ENCODE measurements at regions not wholly inside any gene's neighbourhood (a gene's known extent, or its start where the extent isn't known, plus 50 kb on each side); places are given as distances from the start of the nearest gene placed in this dataset.

DNA sequence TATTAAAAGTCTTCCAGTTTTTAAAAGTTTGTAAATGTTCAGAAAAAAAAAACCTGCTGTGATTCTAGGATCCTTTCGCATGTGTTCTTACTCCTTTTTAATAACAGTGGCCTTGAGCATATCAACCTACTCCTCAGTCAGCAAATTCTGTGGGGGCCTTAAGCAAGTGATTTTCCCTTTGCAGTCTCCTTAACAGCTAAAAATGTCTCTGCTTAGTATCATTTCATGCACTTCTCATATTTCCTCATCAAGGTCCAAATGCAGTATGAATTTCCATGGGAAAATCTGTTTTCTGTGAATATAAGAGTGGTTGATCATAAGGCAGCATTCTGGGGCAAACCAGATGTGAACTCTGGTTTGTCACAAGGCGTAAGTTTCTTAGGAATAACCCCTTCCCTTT lies 2175.1 kb upstream of the PIK3C3 start:
- H3K36me3 ChIP-seq (ENCODE audit: insufficient read depth, low read length), result no peaks in the 10 kb centered on the region
- 97% methylated on average over 2 of the region's 2 CpGs for WGBS

DNA sequence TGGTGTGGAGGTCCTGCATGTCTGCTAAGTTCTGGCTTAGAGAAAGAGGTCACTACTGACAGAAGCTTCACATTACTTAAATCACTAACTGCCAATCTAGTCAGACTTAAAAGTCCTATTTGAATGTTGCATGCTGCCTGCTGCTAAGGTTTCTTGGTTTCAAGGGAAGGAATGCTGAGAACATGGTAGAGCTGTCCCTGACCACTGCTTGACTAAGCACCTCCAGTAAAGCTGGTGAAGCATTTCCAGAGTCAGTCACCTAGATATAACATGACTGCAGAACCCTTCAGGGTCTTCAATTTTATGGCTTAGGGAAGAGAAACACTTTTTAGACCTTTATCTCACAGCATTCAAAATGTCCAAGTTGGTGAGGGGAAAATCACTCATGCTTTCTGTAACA lies 2178.3 kb upstream of the PIK3C3 start:
- H3K9ac ChIP-seq (ENCODE audit: low read depth, low read length), result no peak overlapping the region
- no peaks in the 10 kb centered on the region for H3K36me3 ChIP-seq (ENCODE audit: insufficient read depth, low read length)
- H3K4me3 ChIP-seq (ENCODE audit: low read length), result no peak overlapping the region
- 0 out of 2 replicates have a peak, but pooled peaks cover 5% of the 10 kb centered on the region for H3K4me1 ChIP-seq (ENCODE audit: insufficient read depth, low read length)
- H3K27ac ChIP-seq (ENCODE audit: low read depth, low read length), result no peak overlapping the region
- H3K27me3 ChIP-seq (ENCODE audit: insufficient read depth, low read length), result no peaks in the 10 kb centered on the region
- no peaks in the 10 kb centered on the region for H3K9me3 ChIP-seq (ENCODE audit: insufficient read depth, low read depth, low read length)

More for the DNA sequence above, 2175.1 kb upstream of the PIK3C3 start:
- Histone ChIP-seq H3K9me3 (ENCODE audit: insufficient read depth, low read depth, low read length) (no peaks in the 10 kb centered on the region), H3K4me1 (ENCODE audit: insufficient read depth, low read length) (peaks cover 19% of the 10 kb centered on the region), H3K4me3 (ENCODE audit: low read length) (no peak overlapping the region), H3K27me3 (ENCODE audit: insufficient read depth, low read length) (no peaks in the 10 kb centered on the region), H3K9ac (ENCODE audit: low read depth, low read length) (no peak overlapping the region), H3K27ac (ENCODE audit: low read depth, low read length) (no peak overlapping the region)

DNA sequence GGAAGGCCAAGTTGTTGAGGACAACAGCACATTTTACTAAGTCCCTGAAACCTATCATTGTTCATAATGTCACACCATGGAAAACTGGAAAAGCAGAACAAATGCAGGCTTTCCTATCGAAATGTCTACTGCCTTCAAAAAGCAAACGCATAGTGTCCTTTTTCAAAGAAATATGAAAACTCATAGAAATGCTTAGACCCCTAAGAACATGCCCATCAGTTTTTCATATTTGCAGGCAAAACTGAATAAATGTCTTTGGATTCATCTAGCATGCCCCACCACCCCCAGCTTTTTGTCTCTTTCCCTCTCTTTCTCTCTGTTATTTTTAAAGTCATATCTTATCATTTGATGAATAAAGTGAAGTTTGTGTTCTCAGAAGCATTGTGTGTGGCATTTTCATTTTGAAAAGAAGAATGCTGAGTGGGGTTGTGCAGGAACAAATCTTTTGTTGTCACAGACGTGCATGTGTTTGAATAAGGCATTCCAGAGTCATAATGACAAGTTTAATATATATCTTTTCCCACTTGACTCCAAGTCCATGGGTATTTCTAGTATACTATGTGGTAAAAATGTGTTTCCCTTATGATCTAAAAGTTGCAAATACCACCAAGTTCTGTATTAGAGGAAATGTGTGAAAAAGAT lies 2180.0 kb upstream of the PIK3C3 start:
- 76% methylated on average over 3 of the region's 3 CpGs for WGBS
- Histone ChIP-seq H3K27ac (ENCODE audit: low read depth, low read length) (no peak overlapping the region), H3K9ac (ENCODE audit: low read depth, low read length) (no peak overlapping the region), H3K36me3 (ENCODE audit: insufficient read depth, low read length) (no peaks in the 10 kb centered on the region), H3K4me3 (ENCODE audit: low read length) (no peak overlapping the region), H3K9me3 (ENCODE audit: insufficient read depth, low read depth, low read length) (no peaks in the 10 kb centered on the region), H3K4me1 (ENCODE audit: insufficient read depth, low read length) (0 out of 2 replicates have a peak, but pooled peaks cover 5% of the 10 kb centered on the region), H3K27me3 (ENCODE audit: insufficient read depth, low read length) (no peaks in the 10 kb centered on the region)

DNA sequence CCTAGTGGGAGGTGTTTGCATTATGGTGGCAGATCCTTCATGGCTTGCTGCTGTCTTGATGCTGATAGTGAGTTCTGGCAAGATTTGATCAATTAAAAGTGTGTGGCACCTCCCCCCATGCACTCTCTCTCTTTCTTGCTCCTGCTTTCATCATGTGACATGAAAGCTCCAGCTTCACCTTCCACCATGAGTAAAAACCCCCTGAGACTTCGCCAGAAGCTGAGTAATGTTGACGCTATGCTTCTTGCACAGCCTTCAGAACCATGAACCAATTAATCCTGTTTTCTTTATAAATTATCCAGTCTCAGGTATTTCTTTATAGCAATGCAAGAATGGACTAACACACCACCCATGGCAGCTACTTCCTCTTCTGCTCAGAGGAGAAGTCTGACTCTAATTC lies 2181.4 kb upstream of the PIK3C3 start:
- H3K9ac ChIP-seq (ENCODE audit: low read depth, low read length), result no peak overlapping the region
- 0 out of 2 replicates have a peak, but pooled peaks cover 5% of the 10 kb centered on the region for H3K4me1 ChIP-seq (ENCODE audit: insufficient read depth, low read length)
- WGBS, result 97% methylated on average over 2 of the region's 2 CpGs
- no peak overlapping the region for H3K27ac ChIP-seq (ENCODE audit: low read depth, low read length)
- H3K36me3 ChIP-seq (ENCODE audit: insufficient read depth, low read length), result no peaks in the 10 kb centered on the region
- no peaks in the 10 kb centered on the region for H3K9me3 ChIP-seq (ENCODE audit: insufficient read depth, low read depth, low read length)
- no peak overlapping the region for H3K4me3 ChIP-seq (ENCODE audit: low read length)
- no peaks in the 10 kb centered on the region for H3K27me3 ChIP-seq (ENCODE audit: insufficient read depth, low read length)

DNA sequence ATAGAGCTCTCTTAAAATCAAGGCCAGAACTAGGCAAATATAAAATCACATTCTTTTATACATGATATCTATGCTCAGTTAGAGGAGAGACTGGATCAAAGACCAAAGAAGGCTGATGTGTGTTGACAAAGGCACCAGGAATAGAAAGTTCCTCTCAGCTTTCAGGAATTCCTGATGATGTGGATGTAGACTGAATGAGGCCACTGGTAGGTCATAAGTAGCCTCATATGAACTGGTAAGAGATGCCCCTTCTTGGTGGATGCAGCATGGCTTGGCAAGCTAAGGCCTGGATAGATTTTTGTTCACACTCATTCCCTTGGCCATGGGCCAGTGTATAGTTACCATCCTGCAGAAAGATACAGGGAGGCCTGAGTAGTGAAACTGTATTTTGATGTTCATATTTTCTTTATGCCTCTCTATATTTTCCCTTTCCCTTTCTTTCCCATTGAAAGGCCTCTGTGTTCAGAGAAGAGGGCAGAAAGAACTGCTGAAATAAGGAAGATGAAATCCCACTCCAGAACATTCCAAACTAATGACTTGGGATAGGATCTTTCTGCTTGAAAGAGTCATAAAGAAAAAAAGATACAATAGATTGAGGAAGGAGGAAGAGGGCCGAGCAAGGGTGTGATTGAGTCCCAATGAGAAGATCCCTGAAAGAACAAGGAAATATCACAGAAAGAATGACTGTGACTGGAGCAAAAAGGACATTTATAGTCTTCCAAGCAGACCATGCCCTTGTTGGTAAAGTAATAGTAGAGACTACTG lies 2182.7 kb upstream of the PIK3C3 start:
- no peaks in the 10 kb centered on the region for H3K9me3 ChIP-seq (ENCODE audit: insufficient read depth, low read depth, low read length)
- H3K4me1 ChIP-seq (ENCODE audit: insufficient read depth, low read length), result 0 out of 2 replicates have a peak, but pooled peaks cover 5% of the 10 kb centered on the region
- no peaks in the 10 kb centered on the region for H3K36me3 ChIP-seq (ENCODE audit: insufficient read depth, low read length)
- 91% methylated on average over 1 of the region's 1 CpG for WGBS
- H3K4me3 ChIP-seq (ENCODE audit: low read length), result no peak overlapping the region
- H3K9ac ChIP-seq (ENCODE audit: low read depth, low read length), result no peak overlapping the region
- H3K27ac ChIP-seq (ENCODE audit: low read depth, low read length), result no peak overlapping the region
- no peaks in the 10 kb centered on the region for H3K27me3 ChIP-seq (ENCODE audit: insufficient read depth, low read length)

DNA sequence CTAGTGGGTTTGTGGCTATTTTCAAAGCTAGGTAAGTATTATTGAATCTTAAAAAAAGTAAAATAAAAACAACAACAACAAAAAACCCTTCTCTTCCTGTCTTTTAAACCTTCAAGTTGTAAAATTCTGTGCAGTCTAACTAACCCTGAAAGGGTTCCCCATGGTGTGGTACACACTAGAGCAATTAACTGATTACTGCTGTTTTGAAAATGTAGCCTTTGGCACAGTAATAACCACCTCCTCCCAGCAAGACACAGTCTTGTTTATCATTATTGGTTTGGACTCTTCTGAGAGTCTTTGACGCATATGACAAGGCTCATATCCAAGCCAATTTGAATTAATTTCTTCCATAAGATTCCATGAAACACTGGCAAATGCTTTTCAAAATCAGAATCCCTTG lies 2184.6 kb upstream of the PIK3C3 start:
- WGBS, result 97% methylated on average over 1 of the region's 1 CpG
- H3K36me3 ChIP-seq (ENCODE audit: insufficient read depth, low read length), result no peaks in the 10 kb centered on the region
- H3K9ac ChIP-seq (ENCODE audit: low read depth, low read length), result no peak overlapping the region
- no peak overlapping the region for H3K4me3 ChIP-seq (ENCODE audit: low read length)
- no peak overlapping the region for H3K27ac ChIP-seq (ENCODE audit: low read depth, low read length)
- no peaks in the 10 kb centered on the region for H3K9me3 ChIP-seq (ENCODE audit: insufficient read depth, low read depth, low read length)
- 0 out of 2 replicates have a peak, but pooled peaks cover 5% of the 10 kb centered on the region for H3K4me1 ChIP-seq (ENCODE audit: insufficient read depth, low read length)
- no peaks in the 10 kb centered on the region for H3K27me3 ChIP-seq (ENCODE audit: insufficient read depth, low read length)

DNA sequence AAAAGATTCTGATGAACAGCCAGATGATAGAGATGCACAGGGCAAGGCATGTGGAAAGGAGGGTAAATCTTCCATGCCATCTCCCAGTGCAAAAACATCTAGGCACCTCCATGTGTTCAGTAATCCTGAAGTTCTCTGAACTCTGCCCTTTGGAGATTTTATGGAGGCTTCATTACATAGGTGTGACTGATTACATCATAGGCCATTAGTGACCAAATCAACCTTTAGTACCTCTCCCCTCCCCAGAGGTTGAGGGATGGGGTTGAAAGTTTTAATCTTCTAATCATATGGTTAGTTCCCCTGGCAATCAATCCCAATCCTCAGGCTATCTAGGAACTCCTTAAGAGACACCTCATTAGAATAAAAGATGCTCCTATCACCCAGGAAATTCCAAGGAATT lies 2190.2 kb upstream of the PIK3C3 start:
- H3K27ac ChIP-seq (ENCODE audit: low read depth, low read length), result no peak overlapping the region
- 0 out of 2 replicates have a peak, but pooled peaks cover 4% of the 10 kb centered on the region for H3K36me3 ChIP-seq (ENCODE audit: insufficient read depth, low read length)
- H3K4me1 ChIP-seq (ENCODE audit: insufficient read depth, low read length), result 0 out of 2 replicates have a peak, but pooled peaks cover 5% of the 10 kb centered on the region
- H3K27me3 ChIP-seq (ENCODE audit: insufficient read depth, low read length), result no peaks in the 10 kb centered on the region
- no peak overlapping the region for H3K4me3 ChIP-seq (ENCODE audit: low read length)
- no peak overlapping the region for H3K9ac ChIP-seq (ENCODE audit: low read depth, low read length)
- no peaks in the 10 kb centered on the region for H3K9me3 ChIP-seq (ENCODE audit: insufficient read depth, low read depth, low read length)

DNA sequence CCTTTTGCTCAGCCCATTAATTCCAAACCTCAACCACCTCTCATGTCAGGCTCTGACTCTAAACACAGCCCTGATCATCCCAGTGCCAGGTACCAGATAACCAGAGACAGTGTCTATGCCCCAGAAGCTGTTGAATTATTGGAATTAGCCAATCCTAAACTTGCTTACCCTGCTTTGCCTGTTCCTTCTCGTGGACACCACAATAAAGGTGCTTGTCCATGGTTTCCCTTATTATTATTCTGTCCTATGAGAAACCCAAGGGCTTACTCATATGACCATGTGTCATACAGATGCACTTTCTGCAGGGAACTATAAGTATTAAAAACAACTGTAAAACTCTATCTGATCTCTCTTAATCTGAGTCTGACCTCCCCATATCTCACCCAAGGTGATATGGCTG lies 2193.8 kb upstream of the PIK3C3 start:
- no peaks in the 10 kb centered on the region for H3K27me3 ChIP-seq (ENCODE audit: insufficient read depth, low read length)
- H3K4me3 ChIP-seq (ENCODE audit: low read length), result no peak overlapping the region
- WGBS, result 90% methylated on average over 1 of the region's 1 CpG
- H3K9me3 ChIP-seq (ENCODE audit: insufficient read depth, low read depth, low read length), result no peaks in the 10 kb centered on the region
- no peak overlapping the region for H3K9ac ChIP-seq (ENCODE audit: low read depth, low read length)
- no peak overlapping the region for H3K27ac ChIP-seq (ENCODE audit: low read depth, low read length)
- 0 out of 2 replicates have a peak, but pooled peaks cover 4% of the 10 kb centered on the region for H3K36me3 ChIP-seq (ENCODE audit: insufficient read depth, low read length)
- 0 out of 2 replicates have a peak, but pooled peaks cover 5% of the 10 kb centered on the region for H3K4me1 ChIP-seq (ENCODE audit: insufficient read depth, low read length)

DNA sequence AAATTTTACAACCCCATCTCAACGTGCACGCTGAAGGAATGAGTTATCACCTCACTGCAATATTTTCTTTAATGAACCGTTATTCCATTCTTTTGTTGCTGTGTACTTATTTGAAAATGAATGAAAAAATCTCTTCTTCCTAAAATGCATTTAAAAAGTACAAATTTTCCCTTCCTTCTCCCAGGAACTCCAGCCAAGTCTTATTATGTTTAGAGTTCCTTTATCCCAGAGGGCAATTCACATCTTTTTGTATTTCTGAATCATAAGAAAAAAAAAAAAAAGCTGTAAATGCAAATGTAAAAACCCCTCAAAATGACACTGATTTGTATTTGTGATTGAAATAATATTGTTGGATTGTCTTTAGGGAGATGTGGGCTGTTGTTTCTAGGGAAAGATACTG lies 2194.3 kb upstream of the CELF4 start:
- Histone ChIP-seq H3K36me3 (ENCODE audit: insufficient read depth, low read length) (0 out of 2 replicates have a peak, but pooled peaks cover 4% of the 10 kb centered on the region), H3K4me1 (ENCODE audit: insufficient read depth, low read length) (0 out of 2 replicates have a peak, but pooled peaks cover 5% of the 10 kb centered on the region), H3K4me3 (ENCODE audit: low read length) (no peak overlapping the region), H3K27me3 (ENCODE audit: insufficient read depth, low read length) (no peaks in the 10 kb centered on the region), H3K27ac (ENCODE audit: low read depth, low read length) (no peak overlapping the region), H3K9ac (ENCODE audit: low read depth, low read length) (no peak overlapping the region), H3K9me3 (ENCODE audit: insufficient read depth, low read depth, low read length) (no peaks in the 10 kb centered on the region)
- 93% methylated on average over 2 of the region's 3 CpGs for WGBS

DNA sequence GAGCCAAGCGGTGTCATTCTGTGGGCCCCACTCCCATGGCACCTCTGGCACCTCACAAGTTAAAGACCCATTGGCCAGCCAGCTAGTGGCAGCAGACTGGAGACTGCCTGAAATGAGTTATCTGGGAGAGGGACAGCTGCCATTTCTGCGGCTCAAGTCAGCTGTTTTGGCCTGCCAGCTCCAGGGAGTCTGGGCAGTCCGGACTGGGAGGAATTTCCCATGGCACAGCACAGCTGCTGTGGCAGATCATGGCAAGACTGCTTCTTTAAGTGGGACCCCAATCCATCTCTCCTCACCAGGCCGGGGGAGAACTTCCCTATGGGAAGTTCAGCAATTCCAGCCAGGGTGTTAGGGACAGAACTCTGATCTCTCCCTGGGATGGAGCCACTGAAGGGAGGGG lies 2187.6 kb upstream of the CELF4 start:
- no peak overlapping the region for H3K27ac ChIP-seq (ENCODE audit: low read depth, low read length)
- peaks cover 26% of the 10 kb centered on the region for H3K9me3 ChIP-seq (ENCODE audit: insufficient read depth, low read depth, low read length)
- peaks cover 19% of the 10 kb centered on the region for H3K36me3 ChIP-seq (ENCODE audit: insufficient read depth, low read length)
- no peak overlapping the region for H3K9ac ChIP-seq (ENCODE audit: low read depth, low read length)
- H3K27me3 ChIP-seq (ENCODE audit: insufficient read depth, low read length), result no peaks in the 10 kb centered on the region
- no peak overlapping the region for H3K4me3 ChIP-seq (ENCODE audit: low read length)
- 95% methylated on average over 4 of the region's 4 CpGs for WGBS
- H3K4me1 ChIP-seq (ENCODE audit: insufficient read depth, low read length), result no peaks in the 10 kb centered on the region

DNA sequence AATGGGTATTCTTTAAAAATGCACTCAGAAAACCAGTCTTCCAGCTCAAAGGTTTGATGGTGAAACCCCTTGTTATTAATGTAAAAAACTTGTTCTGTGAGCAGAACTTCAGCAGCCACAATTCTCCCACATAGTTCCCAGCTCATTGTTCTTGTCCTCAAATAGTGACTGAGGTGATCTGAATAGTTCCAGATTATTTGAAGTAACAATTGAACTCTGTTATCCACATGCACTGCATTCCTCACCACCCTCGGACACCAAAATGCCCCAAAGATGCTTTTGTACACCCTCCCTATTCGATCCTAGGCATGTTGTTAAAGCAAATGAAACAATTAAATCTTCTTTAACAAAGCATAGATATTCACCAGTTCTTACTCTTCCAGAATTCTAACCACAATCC lies 2186.8 kb upstream of the CELF4 start:
- Histone ChIP-seq H3K27me3 (ENCODE audit: insufficient read depth, low read length) (no peaks in the 10 kb centered on the region), H3K36me3 (ENCODE audit: insufficient read depth, low read length) (peaks cover 19% of the 10 kb centered on the region), H3K27ac (ENCODE audit: low read depth, low read length) (no peak overlapping the region), H3K9ac (ENCODE audit: low read depth, low read length) (no peak overlapping the region), H3K4me3 (ENCODE audit: low read length) (no peak overlapping the region), H3K9me3 (ENCODE audit: insufficient read depth, low read depth, low read length) (peaks cover 26% of the 10 kb centered on the region), H3K4me1 (ENCODE audit: insufficient read depth, low read length) (no peaks in the 10 kb centered on the region)
- WGBS, result 76% methylated on average over 2 of the region's 2 CpGs
